ENCODE measurements at regions not wholly inside any gene's neighbourhood (a gene's known extent, or its start where the extent isn't known, plus 50 kb on each side); places are given as distances from the start of the nearest gene placed in this dataset.
A peak's percentile ranks its signal among the peaks of the same experiment; 100 is the strongest.
"Not testable (repeated sequence)": the region's sequence is repeated elsewhere in the genome, so short reads cannot be mapped to it uniquely, and the experiment has no call there.

GRCh38 chr2:239831001-239831731, 194.0 kb downstream of the NDUFA10 start:
- no peak for DNase-seq

DNA sequence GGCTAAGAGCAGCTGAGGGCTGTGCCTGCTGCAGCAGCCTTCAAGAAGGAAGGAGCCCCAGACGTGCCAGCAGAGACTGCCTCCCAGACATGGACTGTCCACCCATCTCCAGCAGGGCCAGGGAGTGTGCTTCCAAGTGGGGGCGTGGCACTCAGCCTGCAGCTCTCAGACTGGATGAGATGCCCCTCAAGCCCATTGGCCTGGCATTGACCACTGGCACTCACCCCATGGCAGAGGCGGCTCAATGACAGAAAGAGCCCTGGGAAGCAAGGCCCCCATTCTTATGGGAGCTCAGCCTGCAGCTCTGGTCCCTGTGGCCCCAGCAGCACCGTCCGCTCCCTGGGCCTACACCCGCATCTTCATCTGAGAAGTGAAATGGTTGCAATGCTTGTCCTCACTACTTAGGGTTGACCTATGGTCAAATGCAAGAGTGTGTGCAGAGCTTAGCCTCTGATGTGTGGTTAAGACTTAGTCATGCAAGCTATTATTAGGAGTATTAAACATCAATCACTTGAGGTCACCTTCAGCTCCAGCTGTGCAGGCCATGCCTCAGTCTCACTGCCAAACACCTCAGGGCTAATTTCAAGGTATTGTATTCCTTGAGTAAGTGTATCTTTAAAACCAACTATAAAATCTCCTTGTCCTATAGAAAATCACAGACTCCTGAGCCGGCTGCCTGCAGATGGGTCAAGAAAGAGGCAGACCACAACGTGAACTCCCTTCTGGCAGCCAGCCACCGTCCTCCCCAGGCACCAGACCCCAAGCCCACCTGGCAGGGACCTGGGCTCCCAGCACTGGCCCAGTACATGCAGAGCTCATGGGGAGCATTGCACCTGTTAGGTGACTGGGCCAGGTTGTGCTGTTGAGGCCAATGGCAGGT, 194.8 kb downstream of the NDUFA10 start:
- no peak for DNase-seq

GRCh38 chr2:239829326-239829725, 195.8 kb downstream of the NDUFA10 start:
- DNase-seq = no peak

GRCh38 chr2:239828973-239829275, 196.2 kb downstream of the NDUFA10 start:
- not testable (repeated sequence) for DNase-seq

- DNase-seq = no peak
Measured at GRCh38 chr2:239828192-239828972, 196.8 kb downstream of the NDUFA10 start.

DNA sequence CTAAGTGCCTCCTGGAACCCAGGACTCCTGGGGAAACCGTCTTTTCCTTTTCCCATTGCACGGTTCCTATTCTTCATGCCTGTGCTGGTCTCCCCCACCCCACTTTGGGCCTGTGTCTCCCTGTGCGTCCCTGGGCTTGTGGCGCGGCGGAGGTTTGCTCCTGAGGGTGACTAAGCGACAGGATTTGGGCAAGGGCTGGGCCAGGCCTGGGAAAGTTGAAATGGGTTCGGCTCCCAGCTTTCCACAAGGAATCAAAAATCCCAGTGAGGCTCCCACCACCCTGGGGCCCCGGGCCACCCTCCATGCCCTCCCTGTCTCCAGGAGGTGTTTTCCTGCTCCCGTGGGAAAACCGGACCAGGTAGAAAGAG, 197.6 kb downstream of the NDUFA10 start:
- no peak for DNase-seq

DNA sequence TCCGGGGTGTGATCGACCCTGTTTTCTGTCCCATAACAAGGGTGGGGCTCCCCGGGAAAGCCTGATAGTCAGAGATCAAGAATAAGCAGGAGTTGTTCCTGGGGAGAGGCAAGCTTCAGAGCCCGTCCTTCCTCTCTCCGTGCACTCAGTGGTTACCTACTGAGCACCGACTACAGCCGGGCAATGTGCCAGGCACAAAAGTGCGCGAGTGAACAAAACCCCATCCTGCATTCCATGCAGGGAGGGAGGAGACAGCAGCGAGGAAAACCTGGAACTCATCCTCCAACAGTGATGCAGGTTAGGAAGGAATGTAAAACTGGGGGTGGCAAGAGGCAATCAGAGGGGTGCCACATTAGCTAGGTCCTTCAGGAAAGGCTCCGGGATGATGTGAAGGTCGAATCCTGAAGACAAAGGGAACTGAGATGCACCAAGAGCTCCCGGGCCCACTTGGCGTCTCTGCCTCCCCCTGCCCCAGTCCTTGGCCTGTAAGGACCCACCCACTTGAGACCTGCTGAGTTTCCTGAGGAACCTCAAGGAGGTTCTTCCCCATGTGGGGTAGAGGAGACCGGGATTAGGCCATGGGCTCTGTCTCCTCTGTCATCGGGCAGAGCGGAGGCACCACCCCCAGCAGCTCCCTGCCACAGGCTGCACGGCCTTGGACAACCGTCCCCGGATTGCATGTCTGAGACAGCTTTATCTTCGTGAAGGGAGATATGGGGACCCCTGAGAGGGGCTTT, 198.2 kb downstream of the NDUFA10 start:
- no peak for DNase-seq

DNA sequence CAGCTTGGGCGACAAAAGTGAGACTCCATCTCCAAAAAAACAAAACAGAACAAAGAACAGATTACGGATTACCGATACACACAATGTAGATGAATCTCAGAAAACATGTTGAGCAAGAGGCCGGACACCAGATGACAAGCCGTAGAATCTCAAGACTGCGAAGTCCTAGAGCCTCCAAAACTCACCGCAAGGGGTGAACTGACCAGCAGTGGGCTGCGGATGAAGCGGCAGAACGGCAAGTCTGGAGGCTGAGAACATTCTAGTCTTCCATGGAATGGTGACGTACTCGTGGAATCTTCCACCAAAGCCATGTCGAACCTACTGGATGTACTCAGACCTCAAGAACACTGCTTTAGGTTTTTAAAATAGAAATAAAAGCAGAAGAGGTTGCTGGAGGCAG, 198.8 kb downstream of the NDUFA10 start:
- no peak for DNase-seq

DNA sequence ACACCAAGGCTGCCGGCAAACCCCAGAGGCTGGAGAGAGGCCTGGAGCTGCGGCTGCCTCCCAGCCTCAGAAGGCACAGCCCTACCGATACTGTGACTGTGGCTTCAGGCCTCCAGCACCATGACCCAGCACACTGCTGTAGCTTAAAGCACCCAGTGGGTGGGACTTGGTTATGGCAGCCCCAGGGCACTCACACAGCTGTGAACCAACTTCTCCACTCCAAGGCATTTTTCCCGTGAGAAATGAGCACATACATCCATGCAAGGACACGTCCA, 199.5 kb downstream of the NDUFA10 start:
- DNase-seq = no peak

DNA sequence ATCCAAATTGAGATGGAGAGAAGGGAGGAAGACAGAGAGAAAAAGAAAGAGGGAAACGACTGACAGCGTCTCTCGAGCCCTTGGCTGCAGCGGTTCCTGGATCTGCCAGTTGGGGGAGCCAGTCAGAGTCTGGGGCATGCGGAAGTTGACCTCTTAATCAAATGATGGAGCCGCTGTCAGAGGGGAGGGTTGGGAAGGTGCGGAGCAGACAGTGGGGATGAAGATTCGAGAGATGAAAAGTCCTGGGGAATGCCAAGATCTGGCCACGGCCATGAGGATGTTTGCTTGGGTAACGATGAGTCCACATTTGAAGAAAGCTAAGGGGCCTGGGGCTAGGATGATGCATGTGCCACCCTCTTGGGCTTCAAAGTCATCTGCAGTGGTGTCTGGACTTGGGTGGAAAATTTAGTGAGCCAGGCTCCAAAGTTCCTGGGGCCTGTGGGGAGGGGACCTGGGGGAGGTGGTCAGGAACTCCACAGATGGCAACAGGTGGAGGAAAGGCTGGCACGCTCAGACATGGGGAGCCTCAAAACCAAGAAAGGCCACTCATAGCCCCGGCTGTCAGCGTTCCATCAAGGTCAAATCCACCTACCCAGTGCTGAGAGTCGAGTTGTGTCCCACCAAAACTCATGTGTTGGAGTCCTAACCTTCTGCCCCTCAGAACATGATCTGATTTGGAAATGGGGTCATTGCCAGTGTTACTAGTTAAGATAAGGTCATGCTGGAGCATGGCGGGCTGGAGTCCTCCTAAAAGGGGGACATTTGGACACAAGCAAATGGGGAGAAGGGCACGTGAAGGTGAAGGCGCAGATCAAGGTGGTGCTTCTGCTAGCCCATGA, 200.1 kb downstream of the NDUFA10 start:
- no peak for DNase-seq

- peak; percentile 22 for DNase-seq
Measured at GRCh38 chr2:239824046-239824694, 201.0 kb downstream of the NDUFA10 start.

DNA sequence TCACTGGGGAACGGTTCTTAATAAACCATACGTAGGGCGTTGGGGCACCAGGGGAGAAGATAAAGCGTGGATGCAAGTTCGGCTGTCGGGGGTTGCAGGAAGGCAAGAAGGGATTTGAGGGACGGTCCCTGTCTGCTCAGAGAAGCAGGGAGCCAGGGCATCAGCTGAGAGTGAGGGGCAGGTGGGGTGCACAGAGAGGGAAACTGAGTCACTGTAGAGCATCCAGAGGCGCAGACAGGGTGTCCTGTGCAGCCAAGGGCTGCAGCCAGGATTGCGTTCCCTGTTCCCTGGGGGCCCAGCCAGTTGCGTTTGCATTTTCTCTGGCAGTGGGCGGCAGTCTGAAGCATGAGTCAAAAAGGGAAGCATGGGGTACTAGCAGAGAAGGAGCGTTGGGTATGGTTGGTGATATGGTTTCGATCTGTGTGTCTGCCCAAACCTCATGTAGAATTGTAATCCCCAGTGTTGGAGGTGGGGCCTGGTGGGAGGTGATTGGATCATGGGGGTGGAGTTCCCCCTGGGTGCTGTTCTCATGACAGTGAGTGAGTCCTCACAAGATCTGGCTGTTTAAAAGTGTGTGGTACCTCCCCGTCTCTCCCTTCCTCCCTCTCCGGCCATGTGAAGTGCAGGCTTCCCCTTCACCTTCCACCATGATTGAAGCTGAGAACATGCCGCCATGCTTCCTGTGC, 202.9 kb downstream of the NDUFA10 start:
- peak; percentile 5 for DNase-seq

DNA sequence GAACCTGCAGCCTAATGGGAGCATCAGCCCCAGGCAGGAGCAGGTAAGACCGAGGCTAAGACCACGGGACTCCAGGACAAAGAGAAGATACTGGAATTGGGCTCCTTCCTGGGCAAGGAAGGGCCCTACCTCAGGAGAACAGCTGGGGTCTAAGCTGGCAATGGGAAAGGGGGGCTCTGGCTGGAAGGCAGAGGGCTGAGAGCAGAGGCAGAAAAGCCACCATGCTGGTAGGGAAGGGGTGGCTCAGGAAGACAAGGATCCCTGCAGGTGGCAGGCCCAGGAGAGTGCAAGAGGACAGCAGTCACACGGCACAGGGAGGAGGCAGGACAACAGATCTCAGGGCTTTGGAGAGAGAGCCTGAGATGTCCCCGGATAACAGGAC, 203.5 kb downstream of the NDUFA10 start:
- no peak for DNase-seq

GRCh38 chr2:239820836-239821693, 204.1 kb downstream of the NDUFA10 start:
- no peak for DNase-seq

DNA sequence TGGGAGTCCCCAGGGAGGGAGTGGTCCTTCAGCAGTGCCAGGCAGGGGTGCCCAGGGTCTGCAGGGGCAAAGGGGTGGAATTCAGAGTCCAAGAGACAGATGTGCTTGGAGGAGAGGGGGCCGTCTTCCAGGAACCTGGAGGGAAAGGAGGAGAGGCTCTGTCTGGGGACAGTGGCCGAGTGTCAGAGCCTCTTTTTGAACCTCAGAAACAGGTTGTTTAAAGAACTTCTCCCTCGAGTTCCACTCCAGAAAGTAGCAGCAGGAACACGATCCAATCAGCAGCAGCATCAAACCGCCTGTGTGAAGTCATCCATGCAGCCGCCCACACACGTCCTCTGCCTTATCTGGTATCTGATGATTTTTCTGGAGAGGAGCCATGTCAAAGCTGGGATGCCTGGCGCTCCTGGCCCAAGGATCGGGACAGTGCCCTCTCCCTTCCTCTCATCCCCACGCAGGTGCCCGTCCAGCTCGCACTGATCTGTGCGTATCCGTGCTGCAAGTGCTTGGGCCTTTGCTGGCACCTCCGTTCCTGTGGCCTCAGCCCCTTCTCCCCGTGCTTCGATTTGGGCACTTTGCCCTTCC, 205.1 kb downstream of the NDUFA10 start:
- DNase-seq = no peak

GRCh38 chr2:239819091-239819973, 205.8 kb downstream of the NDUFA10 start:
- no peak for DNase-seq

- DNase-seq = no peak
Measured at GRCh38 chr2:239818531-239819011, 206.6 kb downstream of the NDUFA10 start.

DNA sequence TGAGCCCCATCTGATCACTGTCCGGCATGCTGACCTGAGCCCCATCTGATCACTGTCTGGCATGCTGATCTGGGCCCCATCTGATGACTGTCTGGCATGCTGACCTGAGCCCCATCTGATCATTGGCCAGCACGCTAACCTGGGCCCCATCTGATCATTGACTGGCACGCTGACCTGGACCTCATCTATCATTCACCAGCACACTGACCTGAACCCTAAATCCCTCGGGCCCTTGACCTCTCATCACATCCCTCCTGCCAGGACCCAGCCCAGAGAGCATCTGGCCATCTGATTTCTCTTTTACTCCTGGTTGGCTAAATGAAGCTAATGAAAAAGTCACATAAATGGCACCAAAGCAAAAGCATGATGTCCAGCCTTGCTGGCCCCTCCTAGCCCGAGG, 207.1 kb downstream of the NDUFA10 start:
- no peak for DNase-seq

All from OCI-M1 (cell line).